Adrenal gland (tissue), 9 donors: ENCODE measurements at regions not wholly inside any gene's neighbourhood (a gene's known extent, or its start where the extent isn't known, plus 50 kb on each side); places are given as distances from the start of the nearest gene placed in this dataset.

Experiments used
- DNase-seq, 7 donors: peaks; one replicate each; pipeline ENCODE4 v3.0.0-alpha.2; 2019 to 2020
- H3K27ac ChIP-seq, 5 donors: fragments of 200-600 bp; sonication (generic) in 4 of 5; 1 replicate in 3 of 5; 2 replicates in 2 of 5; pipeline versions ENCODE4 v1.5.1 to v1.8.0; 2016 to 2020; ENCODE audit warnings: mild to moderate bottlenecking in 1 of 5
- H3K27me3 ChIP-seq: fragments of 200-600 bp; 2 replicates; pipeline ENCODE4 v1.8.0; 2021
- H3K36me3 ChIP-seq, 2 donors: fragments of 200-600 bp; replicated peaks in 1 of 2; 1 replicate in 1 of 2; 2 replicates in 1 of 2; pipeline versions ENCODE4 v1.5.1 to v1.8.0; 2018 to 2022
- H3K4me1 ChIP-seq, 2 donors: fragments of 200-600 bp; replicated peaks in 1 of 2; 1 replicate in 1 of 2; 2 replicates in 1 of 2; pipeline versions ENCODE4 v1.5.1 to v1.8.0; 2018 to 2021
- H3K4me3 ChIP-seq, 4 donors: fragments of 200-600 bp; sonication (generic) in 3 of 4; one replicate each; pipeline ENCODE4 v1.5.1; 2016 to 2018
- H3K9me3 ChIP-seq, 3 donors: fragments of 200-600 bp; sonication (generic) in 1 of 3; replicated peaks in 1 of 3; 1 replicate in 2 of 3; 2 replicates in 1 of 3; pipeline versions ENCODE4 v1.5.1 to v1.8.0; 2016 to 2021
- CTCF ChIP-seq, 6 experiments: fragments of 450-650 bp in 4 of 6; fragments of 200-600 bp in 2 of 6; sonication (generic) in 1 of 6; IDR thresholded peaks; 1 replicate in 5 of 6; 2 replicates in 1 of 6; pipeline versions ENCODE4 v1.5.1 to v1.8.0; 2016 to 2021; ENCODE audit warnings: antibody characterized with exemption in 6 of 6, mild to moderate bottlenecking in 2 of 6, moderate library complexity in 1 of 6
- POLR2A ChIP-seq, 2 donors: fragments of 450-650 bp; IDR thresholded peaks; one replicate each; pipeline ENCODE4 v1.6.1; 2017; ENCODE audit warnings: antibody characterized with exemption in 2 of 2, mild to moderate bottlenecking in 2 of 2, moderate library complexity in 1 of 2
- WGBS, 4 donors: extraction: QIAGEN DNeasy Blood & Tissue Kit in 2 of 4; methylation state at CpG; one replicate each; pipeline versions ENCODE4 v1.1.5 to v1.1.7; 2013 to 2017; 5-methylcytosine and 5-hydroxymethylcytosine counted together
- intact Hi-C, 2 donors: fragments of 100-400 bp; cut with DNase I; formaldehyde crosslinking; loops; one replicate each; pipeline versions ENCODE4 v1.14.1 to v1.15.0; 2022 to 2023
- donor health status: healthy with polysubstance abuse.
- donor health status: Bipolar disorder and iron deficiency.
- donor health status: DM: yes; HTN: yes; CAD: no.
- donor health status: DM: no; HTN: no; CAD: no.
- donor health status: DM: no; HTN: no; CAD: no.

GRCh38 chr19:13712767-13713201, 51.5 kb upstream of the MRI1 start:
- H3K4me3 ChIP-seq, result no peak overlapping the region
- no peak for DNase-seq
- H3K4me1 ChIP-seq, result peaks cover 0 to 5% of the 10 kb centered on the region in 2 donors
- H3K27me3 ChIP-seq, result peaks cover 17% of the 10 kb centered on the region
- WGBS, 4 donors, result 43 to 54% (median 47%) methylated on average over 7 of the region's 7 CpGs
- intact Hi-C loops, result loop anchor here in 1 of 2 donors (10.0 kb wide), 1 partner anchor 438 kb away; no protein-coding TSS in a partner anchor
- H3K9me3 ChIP-seq, result no peaks in the 10 kb centered on the region
- H3K27ac ChIP-seq, result no peak overlapping the region
- H3K36me3 ChIP-seq, result no peaks in the 10 kb centered on the region
- no peak for TF ChIP-seq CTCF (IDR thresholded peaks at IDR 0.05)
- TF ChIP-seq POLR2A (IDR thresholded peaks at IDR 0.05), result no peak

- H3K27ac ChIP-seq, result no peak overlapping the region
- peaks cover 10% of the 10 kb centered on the region for H3K27me3 ChIP-seq
- TF ChIP-seq CTCF (IDR thresholded peaks at IDR 0.05), result no peak
- no peak for TF ChIP-seq POLR2A (IDR thresholded peaks at IDR 0.05)
- WGBS, 4 donors, result 5 to 13% (median 10%) methylated on average over 4 of the region's 4 CpGs
- intact Hi-C loops, result no loop called here
- H3K36me3 ChIP-seq, result no peaks in the 10 kb centered on the region
- H3K4me1 ChIP-seq, result peaks cover 0 to 6% of the 10 kb centered on the region in 2 donors
- H3K4me3 ChIP-seq, result no peak overlapping the region
- no peak for DNase-seq
- no peaks in the 10 kb centered on the region for H3K9me3 ChIP-seq
Observed at GRCh38 chr19:13707915-13708314, 56.4 kb upstream of the MRI1 start.

GRCh38 chr19:13705928-13706447, 58.3 kb upstream of the MRI1 start:
- H3K9me3 ChIP-seq, result no peaks in the 10 kb centered on the region
- H3K36me3 ChIP-seq, result no peaks in the 10 kb centered on the region
- H3K27ac ChIP-seq, result no peak overlapping the region
- no peak for TF ChIP-seq CTCF (IDR thresholded peaks at IDR 0.05)
- TF ChIP-seq POLR2A (IDR thresholded peaks at IDR 0.05), result no peak
- H3K4me1 ChIP-seq, result peaks cover 0 to 6% of the 10 kb centered on the region in 2 donors
- intact Hi-C loops, result no loop called here
- WGBS, 4 donors, result 75 to 92% (median 91%) methylated on average over 5 of the region's 5 CpGs
- no peak overlapping the region for H3K4me3 ChIP-seq
- H3K27me3 ChIP-seq, result peaks cover 13% of the 10 kb centered on the region
- DNase-seq, result no peak

GRCh38 chr19:13705201-13705600, 59.1 kb upstream of the MRI1 start:
- Histone ChIP-seq H3K4me3 (no peak overlapping the region), H3K27ac (no peak overlapping the region), H3K4me1 (peaks cover 0 to 6% of the 10 kb centered on the region in 2 donors), H3K9me3 (no peaks in the 10 kb centered on the region), H3K27me3 (peaks cover 13% of the 10 kb centered on the region), H3K36me3 (no peaks in the 10 kb centered on the region)
- TF ChIP-seq POLR2A (IDR thresholded peaks at IDR 0.05) (no peak), CTCF (IDR thresholded peaks at IDR 0.05) (no peak)
- no peak for DNase-seq
- 81 to 85% (median 82%) methylated on average over 2 of the region's 2 CpGs for WGBS, 4 donors
- intact Hi-C loops, result no loop called here
